IMR-90 (cell line): ENCODE measurements at regions not wholly inside any gene's neighbourhood (a gene's known extent, or its start where the extent isn't known, plus 50 kb on each side); places are given as distances from the start of the nearest gene placed in this dataset.

ENCODE experiments used
- ATAC-seq: fragments of 200-7000 bp; cut with Tn5 transposase; 2 replicates; pipeline ENCODE4 v1.9.1; 2020; ENCODE audit warnings: low read depth, mild to moderate bottlenecking, moderate library complexity
- BruUV-seq: library from RNA; stranded (reverse); fragments of 400-500 nt; replicated peaks from 2 replicates; lab custom pipeline; 2021; lab: Mats Ljungman, UMichigan
- CTCF ChIA-PET: fragments of 300-600 bp; formaldehyde crosslinking; extraction: SDS; loops from one replicate; lab custom pipeline; 2021; ENCODE audit warnings: antibody characterized with exemption; lab: Yijun Ruan, JAX
- POLR2A ChIA-PET: fragments of 300-600 bp; sonication (Branson Sonifier 250); formaldehyde crosslinking; loops from one replicate; lab custom pipeline; 2022; ENCODE audit warnings: antibody characterized with exemption; ENCODE audit not compliant: unreplicated experiment; lab: Charles Lee
- DNase-seq: peaks from one replicate; pipeline ENCODE4 v3.0.0; 2013
- H2AFZ ChIP-seq: replicated peaks from 2 replicates; pipeline ENCODE3; 2013; ENCODE audit warnings: low read length, mild to moderate bottlenecking; ENCODE audit not compliant: poor library complexity
- H2AK5ac ChIP-seq: 2 replicates; pipeline ENCODE4 v1.6.1; 2013; ENCODE audit warnings: low read depth, low read length, inconsistent platforms
- H2AK9ac ChIP-seq: replicated peaks from 2 replicates; pipeline ENCODE3; 2013; ENCODE audit warnings: mild to moderate bottlenecking, low read depth, low read length, moderate library complexity; ENCODE audit not compliant: poor library complexity
- H2BK120ac ChIP-seq: 2 replicates; pipeline ENCODE4 v1.6.1; 2013; ENCODE audit warnings: low read depth, low read length, inconsistent platforms
- H2BK15ac ChIP-seq: 3 replicates; pipeline ENCODE4 v1.6.1; 2013; ENCODE audit warnings: low read depth, low read length, inconsistent platforms
- H2BK20ac ChIP-seq: 2 replicates; pipeline ENCODE4 v1.6.1; 2013; ENCODE audit warnings: low read depth, mild to moderate bottlenecking, inconsistent platforms, low read length, moderate library complexity
- H2BK5ac ChIP-seq: 2 replicates; pipeline ENCODE4 v1.6.1; 2013; ENCODE audit warnings: mild to moderate bottlenecking, low read depth, low read length, inconsistent platforms; ENCODE audit not compliant: poor library complexity, severe bottlenecking
- H3K14ac ChIP-seq: replicated peaks from 2 replicates; pipeline ENCODE4 v1.6.1; 2013; ENCODE audit warnings: low read depth, low read length, inconsistent platforms
- H3K18ac ChIP-seq: 2 replicates; pipeline ENCODE4 v1.6.1; 2013; ENCODE audit warnings: low read depth, low read length, control low read depth
- H3K23ac ChIP-seq: 2 replicates; pipeline ENCODE4 v1.6.1; 2013; ENCODE audit warnings: low read depth, low read length, inconsistent platforms
- H3K27ac ChIP-seq: 2 replicates; pipeline ENCODE4 v1.5.1; 2013; ENCODE audit warnings: mild to moderate bottlenecking, control low read depth, low read length; ENCODE audit not compliant: insufficient read depth
- H3K27me3 ChIP-seq: 2 replicates; pipeline ENCODE4 v1.6.1; 2013; ENCODE audit warnings: low read length; ENCODE audit not compliant: control insufficient read depth, insufficient read depth
- H3K36me3 ChIP-seq: 2 replicates; pipeline ENCODE4 v1.6.1; 2013; ENCODE audit warnings: low read length, mixed read lengths; ENCODE audit not compliant: control insufficient read depth, insufficient read depth
- H3K4ac ChIP-seq: 2 replicates; pipeline ENCODE4 v1.6.1; 2013; ENCODE audit warnings: low read depth, low read length, inconsistent platforms
- H3K4me1 ChIP-seq: 2 replicates; pipeline ENCODE4 v1.6.1; 2013; ENCODE audit warnings: low read length, mixed read lengths; ENCODE audit not compliant: control insufficient read depth, insufficient read depth
- H3K4me2 ChIP-seq: 2 replicates; pipeline ENCODE4 v1.6.1; 2013; ENCODE audit warnings: low read depth, mild to moderate bottlenecking, control low read depth, low read length, moderate library complexity
- H3K4me3 ChIP-seq: 2 replicates; pipeline ENCODE4 v1.5.1; 2013; ENCODE audit warnings: low read depth, mild to moderate bottlenecking, control low read depth, low read length, moderate library complexity; ENCODE audit not compliant: insufficient read depth
- H3K56ac ChIP-seq: 2 replicates; pipeline ENCODE4 v1.6.1; 2013; ENCODE audit warnings: low read length, inconsistent platforms; ENCODE audit not compliant: insufficient read depth; ENCODE audit errors: extremely low read depth
- H3K79me1 ChIP-seq, 2 experiments: 2 replicates each; pipeline ENCODE4 v1.6.1; 2013; ENCODE audit warnings: low read length in 2 of 2, inconsistent platforms in 1 of 2, low read depth in 1 of 2
- H3K9ac ChIP-seq: 2 replicates; pipeline ENCODE4 v1.6.1; 2013; ENCODE audit warnings: low read depth, low read length, control low read depth
- H3K9me1 ChIP-seq: 2 replicates; pipeline ENCODE4 v1.6.1; 2013; ENCODE audit warnings: low read length, inconsistent platforms; ENCODE audit not compliant: insufficient read depth
- H3K9me3 ChIP-seq: 2 replicates; pipeline ENCODE4 v1.6.1; 2013; ENCODE audit warnings: low read length; ENCODE audit not compliant: control insufficient read depth, insufficient read depth
- H4K20me1 ChIP-seq: 2 replicates; pipeline ENCODE4 v1.6.1; 2013; ENCODE audit warnings: low read length, inconsistent platforms; ENCODE audit not compliant: insufficient read depth
- H4K5ac ChIP-seq: 2 replicates; pipeline ENCODE4 v1.6.1; 2013; ENCODE audit warnings: mild to moderate bottlenecking, low read depth, low read length, control low read depth
- H4K8ac ChIP-seq, 2 experiments: 2 replicates each; pipeline ENCODE4 v1.6.1; 2013; ENCODE audit warnings: low read depth in 2 of 2, low read length in 2 of 2, control low read depth in 1 of 2, inconsistent platforms in 1 of 2
- H4K91ac ChIP-seq: 2 replicates; pipeline ENCODE4 v1.6.1; 2013; ENCODE audit warnings: low read depth, low read length, inconsistent platforms; ENCODE audit not compliant: insufficient read depth
- MAFK ChIP-seq: IDR thresholded peaks from 2 replicates; pipeline ENCODE4 v1.6.1; 2012; ENCODE audit warnings: low read depth, low read length, improper control_type of control experiment
- SMC3 ChIP-seq: fragments of 150-350 bp; IDR thresholded peaks from 2 replicates; pipeline ENCODE4 v1.6.1; 2016; ENCODE audit warnings: low read depth, mild to moderate bottlenecking, antibody characterized with exemption, low read length, moderate library complexity
- WGBS, 2 experiments: methylation state at CpG; one replicate each; pipeline versions ENCODE4 v1.1.5 to v1.1.7; 2013; ENCODE audit warnings: missing lambda C conversion rate in 2 of 2; ENCODE audit not compliant: insufficient read length in 1 of 2; ENCODE audit errors: extremely low coverage in 2 of 2; 5-methylcytosine and 5-hydroxymethylcytosine counted together
- dilution Hi-C: fragments of 300-500 bp; cut with HindIII; formaldehyde crosslinking; loops from one replicate; pipeline ENCODE4 v1.14.3; 2018; ENCODE audit warnings: low sequenced_read_pairs; ENCODE audit not compliant: unreplicated experiment
- in situ Hi-C: fragments of 300-500 bp; cut with MboI; formaldehyde crosslinking; loops from 3 replicates; pipeline ENCODE4 v1.14.3; 2019; ENCODE audit warnings: low sequenced_read_pairs, inconsistent platforms, mixed read lengths
- intact Hi-C: fragments of 100-400 bp; cut with micrococcal nuclease; formaldehyde crosslinking; loops from 2 replicates; pipeline ENCODE4 v1.10.0; 2022

- ChIA-PET POLR2A (no interaction called here), CTCF (no interaction called here)
- no TSS peak for BruUV-seq
- Histone ChIP-seq H2AK9ac (peak overlapping the region; percentile 43), H2BK5ac (peak overlapping the region; percentile 9), H2BK20ac (peak overlapping the region; percentile 87), H3K4me2 (peak overlapping the region; percentile 27), H3K9me1 (peaks cover 16% of the 10 kb centered on the region), H3K27ac (peak overlapping the region; percentile 61), H2BK15ac (peak overlapping the region; percentile 88; the same call in 2 of the 3 replicates), H3K9me3 (no peaks in the 10 kb centered on the region), H3K14ac (peak overlapping the region; percentile 89), H4K8ac (peak overlapping the region; percentile 2 to 73; a peak in 2 of 4 replicates), H4K20me1 (no peaks in the 10 kb centered on the region), H2AK5ac (peak overlapping the region; percentile 76; the same call in 1 of the 2 replicates), H3K18ac (peak overlapping the region; percentile 51; the same call in 1 of the 2 replicates), H2BK120ac (peak overlapping the region; percentile 95), H4K91ac (peak overlapping the region; percentile 63), H3K36me3 (no peaks in the 10 kb centered on the region), H4K5ac (peak overlapping the region; percentile 34; the same call in 1 of the 2 replicates), H3K9ac (peak overlapping the region; percentile 53; the same call in 1 of the 2 replicates), H3K4ac (peak overlapping the region; percentile 93), H3K79me1 (peaks cover 0 to 57% of the 10 kb centered on the region in 2 experiments; a peak in 2 of 4 replicates), H3K4me3 (no peak overlapping the region), H3K56ac (peak overlapping the region; percentile 72), H3K4me1 (peaks cover 10% of the 10 kb centered on the region; the same call in 1 of the 2 replicates), H2AFZ (peak overlapping the region; percentile 55), H3K27me3 (no peaks in the 10 kb centered on the region), H3K23ac (peak overlapping the region; percentile 85; the same call in 1 of the 2 replicates)
- intact Hi-C loops (no loop called here), in situ Hi-C loops (no loop called here), dilution Hi-C loops (no loop called here)
- 0% methylated on average over 1 of the region's 14 CpGs; no CpG with 5 or more reads in 1 of the 2 experiments for WGBS, 2 experiments
- DNase-seq, result peak; percentile 78
- peak; percentile 74 for ATAC-seq
- TF ChIP-seq SMC3 (0 out of 2 replicates have a peak, but pooled peaks have one; percentile 10), MAFK (no peak)
Measured at GRCh38 chr11:70016666-70017367, 61.3 kb upstream of the ANO1 start.
